Uterus (tissue), 3 donors: ENCODE measurements at regions not wholly inside any gene's neighbourhood (a gene's known extent, or its start where the extent isn't known, plus 50 kb on each side); places are given as distances from the start of the nearest gene placed in this dataset.

Experiments
- DNase-seq, 2 donors: peaks; one replicate each; pipeline ENCODE4 v3.0.0-alpha.2; 2019 to 2020
- H3K27ac ChIP-seq, 2 donors: fragments of 200-600 bp; sonication (generic); 1 replicate in 1 of 2; 2 replicates in 1 of 2; pipeline ENCODE4 v1.5.1; 2016 to 2018
- H3K27me3 ChIP-seq, 2 donors: fragments of 200-600 bp; sonication (generic); one replicate each; pipeline ENCODE4 v1.5.1; 2018 to 2019; ENCODE audit warnings: control low read depth in 1 of 2
- H3K36me3 ChIP-seq, 2 donors: fragments of 200-600 bp; sonication (generic); one replicate each; pipeline ENCODE4 v1.5.1; 2019; ENCODE audit warnings: control low read depth in 1 of 2
- H3K4me1 ChIP-seq, 2 donors: fragments of 200-600 bp; sonication (generic); one replicate each; pipeline ENCODE4 v1.5.1; 2018 to 2019; ENCODE audit warnings: control low read depth in 1 of 2
- H3K4me3 ChIP-seq, 2 donors: fragments of 200-600 bp; sonication (generic); 1 replicate in 1 of 2; 2 replicates in 1 of 2; pipeline ENCODE4 v1.5.1; 2018 to 2019; ENCODE audit warnings: mild to moderate bottlenecking in 1 of 2
- H3K9me3 ChIP-seq, 2 donors: fragments of 200-600 bp; sonication (generic); one replicate each; pipeline ENCODE4 v1.5.1; 2019; ENCODE audit warnings: control low read depth in 1 of 2
- POLR2A ChIP-seq, 2 donors: fragments of 450-650 bp; IDR thresholded peaks; one replicate each; pipeline ENCODE4 v1.6.1; 2016; ENCODE audit warnings: antibody characterized with exemption in 2 of 2, mild to moderate bottlenecking in 1 of 2, moderate library complexity in 1 of 2
- intact Hi-C: fragments of 100-400 bp; cut with DNase I; formaldehyde crosslinking; loops from one replicate; pipeline ENCODE4 v1.15.1; 2023; ENCODE audit warnings: low total_unique reads
- TF ChIP-seq, protein P1 (sequence below), 4 experiments: fragments of 200-600 bp in 2 of 4; fragments of 450-650 bp in 2 of 4; sonication (generic) in 2 of 4; IDR thresholded peaks; one replicate each; pipeline ENCODE4 v1.5.1; 2016 to 2019; ENCODE audit warnings: antibody characterized with exemption in 4 of 4, mild to moderate bottlenecking in 2 of 4, moderate library complexity in 1 of 4
- donor health status: DM: yes; HTN: yes; CAD: no.

DNA sequence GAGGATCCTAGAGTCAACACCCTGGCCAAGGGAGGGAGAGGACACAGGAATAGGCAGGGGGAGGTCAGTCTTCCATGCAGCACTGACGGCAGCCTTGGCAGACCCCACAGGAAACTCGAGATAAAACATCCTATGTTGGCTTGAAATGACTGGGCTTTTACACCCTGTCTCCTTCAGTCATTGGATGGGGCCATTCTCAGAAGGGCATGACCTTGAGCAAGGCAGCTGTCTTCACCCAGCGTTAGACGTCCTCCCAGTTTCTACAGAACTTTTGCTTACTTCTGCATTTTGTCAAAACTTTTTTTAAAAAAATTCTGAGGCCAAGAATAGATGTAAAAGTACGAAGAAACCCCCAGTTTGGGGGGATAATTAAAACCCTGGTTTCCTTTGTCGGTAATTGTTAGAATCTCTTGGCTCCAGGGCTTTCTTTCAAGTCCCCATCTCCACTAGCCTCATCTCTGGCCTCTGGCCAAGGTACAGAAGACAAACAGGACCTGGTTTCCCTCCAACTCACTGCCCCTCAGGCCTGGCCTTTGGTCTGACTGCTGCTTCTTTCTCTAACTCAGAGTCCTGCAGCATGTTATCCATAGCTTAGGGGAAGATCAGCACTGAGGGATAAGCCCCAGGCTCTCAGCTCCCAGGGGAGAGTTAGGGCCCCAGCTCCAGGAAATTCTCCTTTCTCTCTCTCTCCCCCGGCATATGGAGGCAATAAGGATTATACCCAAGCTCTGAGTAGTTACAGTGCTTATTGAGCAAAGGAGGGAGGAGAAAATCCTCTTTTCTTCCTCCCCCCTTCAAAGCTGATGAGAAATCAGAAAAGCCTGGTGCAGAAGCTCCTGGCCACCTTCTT lies 51.6 kb upstream of the KCND3 start:
- TF ChIP-seq, protein P1, sequence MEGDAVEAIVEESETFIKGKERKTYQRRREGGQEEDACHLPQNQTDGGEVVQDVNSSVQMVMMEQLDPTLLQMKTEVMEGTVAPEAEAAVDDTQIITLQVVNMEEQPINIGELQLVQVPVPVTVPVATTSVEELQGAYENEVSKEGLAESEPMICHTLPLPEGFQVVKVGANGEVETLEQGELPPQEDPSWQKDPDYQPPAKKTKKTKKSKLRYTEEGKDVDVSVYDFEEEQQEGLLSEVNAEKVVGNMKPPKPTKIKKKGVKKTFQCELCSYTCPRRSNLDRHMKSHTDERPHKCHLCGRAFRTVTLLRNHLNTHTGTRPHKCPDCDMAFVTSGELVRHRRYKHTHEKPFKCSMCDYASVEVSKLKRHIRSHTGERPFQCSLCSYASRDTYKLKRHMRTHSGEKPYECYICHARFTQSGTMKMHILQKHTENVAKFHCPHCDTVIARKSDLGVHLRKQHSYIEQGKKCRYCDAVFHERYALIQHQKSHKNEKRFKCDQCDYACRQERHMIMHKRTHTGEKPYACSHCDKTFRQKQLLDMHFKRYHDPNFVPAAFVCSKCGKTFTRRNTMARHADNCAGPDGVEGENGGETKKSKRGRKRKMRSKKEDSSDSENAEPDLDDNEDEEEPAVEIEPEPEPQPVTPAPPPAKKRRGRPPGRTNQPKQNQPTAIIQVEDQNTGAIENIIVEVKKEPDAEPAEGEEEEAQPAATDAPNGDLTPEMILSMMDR (IDR thresholded peaks at IDR 0.05): no peak
- TF ChIP-seq POLR2A (IDR thresholded peaks at IDR 0.05): no peak
- no peaks in the 10 kb centered on the region for H3K4me1 ChIP-seq
- intact Hi-C loops: no loop called here
- H3K36me3 ChIP-seq: no peaks in the 10 kb centered on the region
- no peak overlapping the region for H3K4me3 ChIP-seq
- no peaks in the 10 kb centered on the region for H3K27me3 ChIP-seq
- no peaks in the 10 kb centered on the region for H3K9me3 ChIP-seq
- no peak overlapping the region for H3K27ac ChIP-seq
- DNase-seq: peak; percentile 22 to 25

DNA sequence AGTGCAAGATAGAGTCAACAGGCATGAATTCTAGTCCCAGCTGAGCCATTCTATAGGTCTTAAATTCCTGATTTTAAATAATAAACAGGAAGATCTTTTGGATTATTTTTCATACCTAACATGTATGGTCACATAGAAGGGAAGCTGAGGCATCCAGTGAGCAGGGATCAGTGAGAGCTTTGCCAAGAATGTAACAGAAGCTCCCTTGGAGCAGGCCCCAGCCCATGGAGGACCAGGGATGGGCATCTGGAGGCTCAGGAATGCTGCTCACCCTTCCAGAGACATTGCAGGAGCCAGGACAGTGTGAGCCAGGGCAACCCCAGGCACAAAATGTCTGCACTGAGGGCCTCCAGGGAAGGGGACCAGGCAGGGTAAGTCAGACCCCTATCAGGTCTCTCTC lies 54.4 kb upstream of the KCND3 start:
- H3K9me3 ChIP-seq: no peaks in the 10 kb centered on the region
- no peaks in the 10 kb centered on the region for H3K27me3 ChIP-seq
- no peaks in the 10 kb centered on the region for H3K36me3 ChIP-seq
- no peak overlapping the region for H3K4me3 ChIP-seq
- TF ChIP-seq POLR2A (IDR thresholded peaks at IDR 0.05): no peak
- TF ChIP-seq, protein P1 (IDR thresholded peaks at IDR 0.05): no peak
- H3K27ac ChIP-seq: no peak overlapping the region
- DNase-seq: no peak
- intact Hi-C loops: no loop called here
- H3K4me1 ChIP-seq: no peaks in the 10 kb centered on the region

DNA sequence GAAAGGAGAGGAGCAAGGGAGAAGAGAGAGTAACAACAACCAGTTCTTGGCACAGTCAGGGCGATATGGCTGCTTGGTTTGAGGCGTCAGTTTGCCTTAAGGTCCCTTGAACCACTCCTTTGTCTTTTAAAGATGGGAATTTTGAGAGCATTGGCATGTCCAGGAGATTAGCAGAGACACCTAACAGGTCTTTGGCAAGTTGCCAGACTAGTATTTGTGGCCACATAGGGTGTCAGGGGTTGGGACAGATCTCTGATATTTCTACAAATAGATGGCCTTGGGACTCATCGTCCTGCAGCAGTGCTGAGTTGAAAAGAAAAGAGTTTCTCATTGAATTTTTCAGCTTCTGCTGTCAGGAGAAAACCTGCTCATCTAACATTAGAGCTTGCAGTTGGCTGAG lies 55.3 kb upstream of the KCND3 start:
- Histone ChIP-seq H3K4me3 (no peak overlapping the region), H3K27ac (no peak overlapping the region), H3K36me3 (no peaks in the 10 kb centered on the region), H3K27me3 (no peaks in the 10 kb centered on the region), H3K4me1 (no peaks in the 10 kb centered on the region), H3K9me3 (no peaks in the 10 kb centered on the region)
- TF ChIP-seq POLR2A (IDR thresholded peaks at IDR 0.05): no peak
- TF ChIP-seq, protein P1 (IDR thresholded peaks at IDR 0.05): no peak
- DNase-seq: no peak
- intact Hi-C loops: no loop called here

DNA sequence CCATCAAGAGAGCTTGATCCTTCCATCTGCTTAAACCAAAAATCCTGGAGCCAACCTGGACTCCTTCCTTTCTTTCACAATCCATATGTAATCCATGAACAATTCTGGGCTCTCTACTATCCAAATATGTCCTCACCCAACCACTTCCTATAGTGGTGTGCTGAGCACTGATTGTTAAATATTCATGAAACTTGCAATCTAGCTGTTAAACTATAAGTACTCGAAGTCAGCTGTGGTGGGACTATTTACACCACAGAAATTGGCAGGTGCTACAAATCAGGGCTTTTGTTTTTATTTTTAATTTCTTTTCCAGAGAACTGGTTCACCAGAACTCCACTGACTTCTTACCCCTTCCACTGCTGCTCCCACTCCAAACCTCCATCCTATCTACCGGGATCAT lies 57.2 kb upstream of the KCND3 start:
- TF ChIP-seq, protein P1 (IDR thresholded peaks at IDR 0.05): no peak
- no peak for TF ChIP-seq POLR2A (IDR thresholded peaks at IDR 0.05)
- no peak for DNase-seq
- no peak overlapping the region for H3K4me3 ChIP-seq
- H3K36me3 ChIP-seq: no peaks in the 10 kb centered on the region
- H3K4me1 ChIP-seq: no peaks in the 10 kb centered on the region
- H3K27me3 ChIP-seq: no peaks in the 10 kb centered on the region
- H3K9me3 ChIP-seq: no peaks in the 10 kb centered on the region
- no peak overlapping the region for H3K27ac ChIP-seq
- intact Hi-C loops: no loop called here

DNA sequence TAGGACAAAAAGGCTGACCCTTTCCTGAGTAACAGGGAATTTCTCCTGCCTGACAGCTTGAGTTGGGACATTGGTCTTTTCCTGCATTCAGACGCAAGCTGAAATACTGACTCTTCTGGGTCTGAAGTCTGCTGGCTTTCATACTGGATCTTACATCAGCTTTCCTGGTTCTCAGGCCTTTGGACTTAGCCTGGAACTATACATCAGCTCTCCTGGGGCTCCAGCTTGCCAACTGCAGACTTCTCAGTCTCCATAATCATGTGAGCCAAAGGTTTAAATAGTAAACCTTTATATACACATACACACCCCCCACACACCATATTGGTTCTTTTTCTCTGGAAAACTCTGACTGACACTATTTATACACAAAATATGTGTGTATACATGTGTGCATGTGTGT lies 59.0 kb upstream of the KCND3 start:
- TF ChIP-seq, protein P1 (IDR thresholded peaks at IDR 0.05): no peak
- no peak for TF ChIP-seq POLR2A (IDR thresholded peaks at IDR 0.05)
- Histone ChIP-seq H3K4me3 (no peak overlapping the region), H3K36me3 (no peaks in the 10 kb centered on the region), H3K4me1 (no peaks in the 10 kb centered on the region), H3K27me3 (no peaks in the 10 kb centered on the region), H3K9me3 (no peaks in the 10 kb centered on the region), H3K27ac (no peak overlapping the region)
- DNase-seq: no peak
- intact Hi-C loops: no loop called here
